HG02623 (cell line): ENCODE measurements at regions not wholly inside any gene's neighbourhood (a gene's known extent, or its start where the extent isn't known, plus 50 kb on each side); places are given as distances from the start of the nearest gene placed in this dataset.
A peak's percentile ranks its signal among the peaks of the same experiment; 100 is the strongest.
"Not testable (repeated sequence)": the region's sequence is repeated elsewhere in the genome, so short reads cannot be mapped to it uniquely, and the experiment has no call there.

Source experiments
- ATAC-seq: cut with Tn5 transposase; IDR thresholded peaks from one replicate; pipeline ENCODE4 v1.9.1; 2021; ENCODE audit warnings: moderate library complexity; ENCODE audit not compliant: unreplicated experiment

GRCh38 chrX:121407627-121408026 lies 360.2 kb downstream of the GLUD2 start:
- ATAC-seq: no peak

- not testable (repeated sequence) for ATAC-seq
Measured at GRCh38 chrX:121431514-121431913, 384.1 kb downstream of the GLUD2 start.

- no peak for ATAC-seq
Measured at GRCh38 chrX:121433289-121433688, 385.9 kb downstream of the GLUD2 start.

DNA sequence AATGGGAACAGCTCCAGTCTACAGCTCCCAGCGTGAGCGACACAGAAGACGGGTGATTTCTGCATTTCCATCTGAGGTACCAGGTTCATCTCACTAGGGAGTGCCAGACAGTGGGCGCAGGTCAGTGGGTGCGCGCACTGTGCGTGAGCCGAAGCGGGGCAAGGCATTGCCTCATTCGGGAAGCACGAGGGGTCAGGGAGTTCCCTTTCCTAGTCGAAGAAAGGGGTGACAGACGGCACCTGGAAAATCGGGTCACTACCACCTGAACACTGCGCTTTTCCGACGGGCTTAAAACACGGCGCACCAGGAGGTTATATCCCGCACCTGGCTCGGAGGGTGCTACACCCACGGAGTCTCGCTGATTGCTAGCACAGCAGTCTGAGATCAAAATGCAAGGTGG lies 390.3 kb downstream of the GLUD2 start:
- not testable (repeated sequence) for ATAC-seq

DNA sequence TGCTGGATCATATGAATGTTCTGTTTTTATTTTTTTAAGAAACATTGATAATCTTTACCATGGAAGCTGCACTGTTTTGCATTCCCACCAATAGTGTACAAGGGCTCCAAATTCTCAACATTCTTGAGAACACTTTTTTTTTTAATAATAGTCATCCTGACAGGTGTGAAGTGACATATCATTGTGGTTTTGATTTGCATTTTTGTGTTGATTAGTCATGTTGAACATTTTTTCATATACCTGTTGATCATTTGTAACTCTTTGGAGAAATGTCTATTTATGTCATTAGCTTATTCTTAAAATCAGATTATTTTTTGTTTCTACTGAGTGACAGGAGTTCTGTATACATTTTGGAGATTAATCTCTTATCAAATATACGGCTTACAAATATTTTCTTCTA lies 408.5 kb downstream of the GLUD2 start:
- no peak for ATAC-seq

DNA sequence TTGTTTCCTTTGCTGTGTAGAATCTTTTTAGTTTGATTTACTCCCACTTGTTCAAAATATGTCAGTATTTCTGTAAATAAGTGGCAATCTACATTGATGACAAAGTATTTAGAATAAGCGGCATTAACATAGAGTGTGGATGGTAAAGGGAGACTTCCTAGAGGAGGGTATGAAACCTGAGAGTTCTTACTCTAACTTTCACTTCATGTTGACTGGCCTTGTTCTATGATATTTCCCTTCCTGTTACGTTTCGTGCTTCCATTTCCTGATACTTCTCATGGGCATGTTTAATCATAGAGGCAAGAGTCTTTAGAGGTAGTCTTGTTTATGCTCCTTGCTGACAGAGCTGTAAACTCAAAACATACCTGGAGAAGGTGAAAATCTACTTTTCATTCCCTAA lies 408.9 kb downstream of the GLUD2 start:
- peak; percentile 96 for ATAC-seq

DNA sequence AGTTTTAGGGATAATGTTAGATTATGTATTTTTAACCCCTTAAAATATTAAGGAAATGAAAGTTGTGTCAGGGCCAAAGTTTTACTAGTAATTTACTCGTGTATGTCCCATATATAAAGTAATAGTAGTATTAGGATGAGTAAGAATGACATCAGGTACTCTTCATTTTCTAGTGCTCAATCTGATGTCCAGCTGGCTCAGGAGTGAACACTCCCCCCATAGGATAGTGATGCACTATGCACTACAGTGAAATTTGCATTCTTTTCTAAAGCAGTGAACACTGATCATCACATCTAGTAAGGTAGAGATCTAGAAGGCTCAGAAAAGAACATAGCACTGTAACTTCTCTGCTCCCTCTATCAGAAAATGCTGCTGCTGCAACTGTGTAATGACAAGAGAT lies 409.7 kb downstream of the GLUD2 start:
- no peak for ATAC-seq

- ATAC-seq: no peak
Measured at GRCh38 chrX:121479406-121479805, 432.0 kb downstream of the GLUD2 start.

- ATAC-seq: no peak
Measured at GRCh38 chrX:121496966-121497365, 449.6 kb downstream of the GLUD2 start.

GRCh38 chrX:121504153-121504552 lies 456.7 kb downstream of the GLUD2 start:
- no peak for ATAC-seq

DNA sequence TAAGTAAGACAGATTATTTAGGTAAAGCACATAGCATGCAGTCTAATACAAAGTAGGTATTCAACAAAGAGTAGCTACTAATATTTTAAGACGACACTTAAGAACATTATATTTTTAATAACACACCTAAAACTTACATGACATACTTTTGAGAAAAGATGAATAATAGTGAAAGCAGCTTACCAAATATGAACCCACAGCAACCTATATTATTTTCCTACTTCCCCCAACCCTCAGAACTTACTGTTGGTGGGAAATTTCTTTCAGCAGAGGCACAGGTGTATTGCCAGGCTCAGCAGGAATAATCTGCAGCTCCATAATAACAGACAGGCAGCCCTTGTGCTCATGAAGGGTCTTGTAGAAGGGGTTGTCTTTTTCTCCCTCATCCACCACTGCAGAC lies 498.9 kb downstream of the GLUD2 start:
- ATAC-seq: no peak

GRCh38 chrX:121558886-121559285 lies 511.5 kb downstream of the GLUD2 start:
- ATAC-seq: no peak

GRCh38 chrX:121562616-121563015 lies 515.2 kb downstream of the GLUD2 start:
- ATAC-seq: no peak

DNA sequence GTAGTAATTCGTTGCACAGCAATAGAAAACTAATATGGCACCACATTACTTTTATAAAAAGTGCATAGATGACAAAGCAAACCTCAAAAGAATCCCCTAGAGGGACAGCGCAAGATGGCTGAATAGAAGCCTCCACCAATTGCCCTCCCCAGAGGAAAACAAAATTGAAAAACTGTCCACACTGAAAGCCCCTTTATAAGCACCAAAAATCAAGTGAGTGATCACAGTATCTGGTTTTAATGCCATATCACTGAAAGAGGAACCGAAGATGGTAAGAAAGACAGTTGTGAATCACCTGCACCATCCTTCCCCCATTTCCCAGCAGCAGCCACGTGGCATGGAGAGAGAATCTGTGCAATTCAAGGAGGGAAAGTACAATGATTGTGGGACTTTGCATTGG lies 522.2 kb downstream of the GLUD2 start:
- ATAC-seq: peak; percentile 70

GRCh38 chrX:121570072-121570841 lies 522.8 kb downstream of the GLUD2 start:
- ATAC-seq: peak; percentile 68

DNA sequence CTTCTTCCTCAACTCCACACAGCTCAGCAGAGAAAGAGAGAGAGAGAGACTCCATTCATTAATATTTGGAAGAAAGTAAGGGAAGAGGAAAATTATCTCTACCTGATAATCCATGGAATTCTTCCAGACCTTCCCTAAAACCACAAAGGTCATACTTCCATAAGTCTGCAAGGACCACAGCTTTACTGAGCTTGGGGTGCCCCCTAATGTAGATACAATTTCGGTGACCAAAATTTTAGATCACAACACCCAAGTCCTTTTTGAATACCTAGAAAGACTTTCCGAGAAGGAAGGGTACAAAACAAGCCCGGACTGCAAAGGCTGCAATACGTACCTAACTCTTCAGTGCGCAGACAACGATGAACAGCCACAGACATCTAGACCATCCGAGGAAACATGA lies 523.9 kb downstream of the GLUD2 start:
- ATAC-seq: no peak

- not testable (repeated sequence) for ATAC-seq
Measured at GRCh38 chrX:121574384-121574783, 527.0 kb downstream of the GLUD2 start.

GRCh38 chrX:121579016-121579760 lies 531.8 kb downstream of the GLUD2 start:
- ATAC-seq: no peak

- no peak for ATAC-seq
Measured at GRCh38 chrX:121581885-121582284, 534.5 kb downstream of the GLUD2 start.

DNA sequence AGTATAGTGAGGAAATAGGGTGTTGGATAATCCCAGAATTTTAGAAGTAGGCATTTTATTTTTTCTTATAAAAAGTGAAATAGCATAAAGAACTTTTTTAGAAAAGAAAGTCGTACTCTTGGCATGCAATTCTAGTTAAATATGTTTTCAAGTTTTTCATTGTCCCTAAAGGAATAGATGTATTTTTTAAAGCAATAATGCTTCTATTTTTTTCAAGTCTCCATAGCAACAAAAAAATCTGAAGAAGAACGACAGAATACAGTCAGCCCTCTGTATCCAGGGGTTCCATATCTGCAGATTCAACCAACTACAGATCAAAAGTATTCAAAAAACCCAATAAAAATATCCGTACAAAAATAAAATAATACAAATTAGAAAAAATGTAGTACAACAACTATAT lies 538.2 kb downstream of the GLUD2 start:
- no peak for ATAC-seq

- no peak for ATAC-seq
Measured at GRCh38 chrX:121592884-121593283, 545.5 kb downstream of the GLUD2 start.

GRCh38 chrX:121598356-121598755 lies 550.9 kb downstream of the GLUD2 start:
- no peak for ATAC-seq
